ENCODE measurements at regions not wholly inside any gene's neighbourhood (a gene's known extent, or its start where the extent isn't known, plus 50 kb on each side); places are given as distances from the start of the nearest gene placed in this dataset.
A peak's percentile ranks its signal among the peaks of the same experiment; 100 is the strongest.

DNA sequence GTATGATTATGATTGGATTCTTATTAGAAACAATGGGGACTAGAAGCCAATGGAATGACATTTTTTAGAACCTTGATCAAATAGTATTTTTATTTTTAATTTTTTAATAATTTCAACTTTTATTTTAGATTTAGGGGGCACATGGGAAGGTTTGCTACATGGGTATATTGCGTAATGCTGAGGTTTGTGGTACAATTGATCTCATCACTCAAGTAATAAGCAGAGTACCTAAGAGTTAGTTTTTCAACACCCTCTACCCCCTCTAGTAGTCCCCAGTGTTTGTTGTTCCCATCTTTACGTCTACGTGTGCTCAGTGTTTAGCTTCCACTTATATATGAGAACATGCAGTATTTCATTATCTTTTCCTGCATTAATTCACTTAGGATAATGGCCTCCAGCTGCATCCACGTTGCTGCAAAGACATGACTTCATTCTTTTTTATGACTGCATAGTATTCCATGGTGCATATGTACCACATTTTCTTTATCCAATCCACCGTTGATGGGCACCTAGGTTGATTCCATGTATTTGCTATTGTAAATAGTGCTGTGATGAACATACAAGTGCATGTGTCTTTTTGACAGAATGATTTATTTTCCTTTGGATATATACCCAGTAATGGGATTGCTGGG is 281.1 kb upstream of the MAN1A1 start:
- H3K4me3 ChIP-seq (replicated peaks; ENCODE audit: low read depth, low read length), result no peak overlapping the region
- TF ChIP-seq, protein P1, sequence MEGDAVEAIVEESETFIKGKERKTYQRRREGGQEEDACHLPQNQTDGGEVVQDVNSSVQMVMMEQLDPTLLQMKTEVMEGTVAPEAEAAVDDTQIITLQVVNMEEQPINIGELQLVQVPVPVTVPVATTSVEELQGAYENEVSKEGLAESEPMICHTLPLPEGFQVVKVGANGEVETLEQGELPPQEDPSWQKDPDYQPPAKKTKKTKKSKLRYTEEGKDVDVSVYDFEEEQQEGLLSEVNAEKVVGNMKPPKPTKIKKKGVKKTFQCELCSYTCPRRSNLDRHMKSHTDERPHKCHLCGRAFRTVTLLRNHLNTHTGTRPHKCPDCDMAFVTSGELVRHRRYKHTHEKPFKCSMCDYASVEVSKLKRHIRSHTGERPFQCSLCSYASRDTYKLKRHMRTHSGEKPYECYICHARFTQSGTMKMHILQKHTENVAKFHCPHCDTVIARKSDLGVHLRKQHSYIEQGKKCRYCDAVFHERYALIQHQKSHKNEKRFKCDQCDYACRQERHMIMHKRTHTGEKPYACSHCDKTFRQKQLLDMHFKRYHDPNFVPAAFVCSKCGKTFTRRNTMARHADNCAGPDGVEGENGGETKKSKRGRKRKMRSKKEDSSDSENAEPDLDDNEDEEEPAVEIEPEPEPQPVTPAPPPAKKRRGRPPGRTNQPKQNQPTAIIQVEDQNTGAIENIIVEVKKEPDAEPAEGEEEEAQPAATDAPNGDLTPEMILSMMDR (IDR thresholded peaks at IDR 0.05; ENCODE audit: low read length, missing control alignments), result no peak
- no peak for DNase-seq (ENCODE audit: low read depth)

DNA sequence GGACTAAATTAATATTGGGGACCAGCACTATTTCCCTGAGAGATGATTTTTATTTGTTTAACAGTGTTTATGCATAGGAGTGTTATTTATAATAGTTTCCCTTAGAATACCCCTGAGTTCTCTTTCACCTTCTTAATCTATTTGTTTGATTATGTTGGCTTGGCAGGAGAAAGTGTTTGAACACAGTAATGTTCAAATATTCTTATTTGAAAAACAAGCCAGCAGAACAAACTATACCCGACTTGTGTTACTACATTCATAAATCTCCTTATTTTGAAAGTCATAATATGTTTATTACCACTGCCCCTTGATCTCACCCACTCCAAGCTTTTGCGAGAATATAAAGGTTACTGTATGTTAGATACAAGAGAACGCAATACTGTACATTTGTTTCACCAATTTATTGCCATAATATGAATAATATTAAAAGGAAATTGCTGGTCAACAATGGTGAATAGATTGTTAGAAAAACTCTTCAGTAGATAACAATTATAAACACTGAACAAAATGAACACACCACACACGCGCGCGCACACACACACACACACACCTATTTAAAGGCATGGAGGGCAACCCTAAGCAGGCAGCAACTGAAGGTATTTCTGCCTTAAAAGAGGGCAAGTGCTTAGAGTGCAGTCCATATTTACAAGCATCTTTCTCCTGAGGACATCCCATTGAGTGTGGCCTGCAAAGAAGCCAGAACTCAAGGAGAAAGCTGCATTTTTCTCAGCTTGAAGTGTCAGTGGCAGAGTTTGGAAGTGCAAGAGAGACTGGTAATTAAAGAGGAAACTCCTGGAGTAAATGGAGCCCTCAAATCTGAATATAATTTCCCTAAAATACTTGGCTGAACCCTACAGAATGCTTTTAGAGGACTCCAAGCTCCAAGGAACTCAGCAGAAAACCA is 279.4 kb upstream of the MAN1A1 start:
- TF ChIP-seq, protein P1 (IDR thresholded peaks at IDR 0.05; ENCODE audit: low read length, missing control alignments), result no peak
- DNase-seq (ENCODE audit: low read depth), result no peak
- no peak overlapping the region for H3K4me3 ChIP-seq (replicated peaks; ENCODE audit: low read depth, low read length)

DNA sequence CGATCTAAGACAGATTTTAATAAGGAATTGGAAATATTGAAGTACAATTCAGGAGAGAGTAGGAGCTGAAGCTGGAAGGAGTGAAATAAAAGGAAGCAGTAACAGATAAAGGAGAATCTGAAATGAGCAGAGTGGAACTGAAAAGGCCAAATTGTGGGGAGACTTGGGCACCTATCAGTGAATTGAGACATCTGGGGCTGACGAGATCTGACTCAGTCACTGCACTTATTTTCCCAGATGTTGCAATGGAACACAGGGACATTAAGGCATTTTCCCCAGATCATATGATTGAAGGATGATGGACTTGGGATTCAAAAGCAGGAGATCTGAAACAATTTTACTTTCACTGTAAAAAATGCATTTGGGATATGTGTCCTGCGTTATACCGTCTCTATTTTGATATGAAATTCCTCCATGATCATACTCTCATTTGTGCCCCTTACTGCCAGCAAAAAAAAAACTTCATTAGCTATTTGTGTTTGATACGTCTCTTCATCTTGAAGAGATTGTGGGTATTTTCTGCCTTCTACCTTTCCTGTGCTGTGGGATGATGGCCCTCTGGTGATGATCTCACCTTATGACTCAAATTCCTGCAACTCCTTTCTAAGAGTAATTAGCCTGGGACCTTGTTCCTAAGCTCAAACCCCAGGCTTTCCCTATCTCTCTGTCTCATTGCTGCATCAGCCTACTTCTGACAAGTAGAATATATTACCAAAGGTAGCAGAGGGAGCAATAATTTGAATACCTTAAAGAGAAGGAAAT is 278.5 kb upstream of the MAN1A1 start:
- TF ChIP-seq, protein P1 (IDR thresholded peaks at IDR 0.05; ENCODE audit: low read length, missing control alignments), result no peak
- H3K4me3 ChIP-seq (replicated peaks; ENCODE audit: low read depth, low read length), result no peak overlapping the region
- peak; percentile 31 for DNase-seq (ENCODE audit: low read depth)

DNA sequence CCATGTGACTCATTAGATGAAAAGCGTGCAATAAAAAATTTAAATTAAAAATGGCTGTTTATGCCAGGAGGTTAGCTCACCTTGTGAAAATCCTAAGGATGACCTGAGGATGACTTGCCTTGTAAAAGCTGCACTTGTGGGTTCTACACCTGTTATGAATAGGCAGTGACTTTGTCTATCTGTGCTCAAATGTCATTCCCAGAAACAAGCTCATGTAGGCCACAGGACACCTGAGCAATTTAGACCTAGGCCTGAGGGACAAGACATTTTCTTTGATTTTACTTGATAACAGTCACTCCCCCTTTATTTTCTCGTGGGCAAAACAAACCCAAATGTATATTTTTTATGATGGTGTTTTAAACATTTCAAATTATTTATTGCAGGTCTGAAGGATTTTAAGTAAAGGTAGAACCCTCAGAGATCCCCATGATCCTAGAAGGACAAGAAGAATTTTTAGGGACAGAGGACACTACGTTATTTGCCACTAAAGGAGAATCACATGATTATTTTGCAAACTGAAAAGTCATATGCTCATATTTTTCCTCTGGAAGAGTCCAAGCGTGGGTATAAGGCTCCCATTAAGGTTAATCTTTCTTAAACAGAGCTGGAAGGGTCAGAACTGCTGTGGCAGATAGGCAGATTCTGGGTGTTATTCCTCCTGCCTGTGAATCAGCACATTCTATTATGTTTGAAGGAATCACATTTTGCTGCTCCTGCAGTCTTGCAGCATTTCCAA is 277.5 kb upstream of the MAN1A1 start:
- H3K4me3 ChIP-seq (replicated peaks; ENCODE audit: low read depth, low read length), result no peak overlapping the region
- TF ChIP-seq, protein P1 (IDR thresholded peaks at IDR 0.05; ENCODE audit: low read length, missing control alignments), result no peak
- no peak for DNase-seq (ENCODE audit: low read depth)

DNA sequence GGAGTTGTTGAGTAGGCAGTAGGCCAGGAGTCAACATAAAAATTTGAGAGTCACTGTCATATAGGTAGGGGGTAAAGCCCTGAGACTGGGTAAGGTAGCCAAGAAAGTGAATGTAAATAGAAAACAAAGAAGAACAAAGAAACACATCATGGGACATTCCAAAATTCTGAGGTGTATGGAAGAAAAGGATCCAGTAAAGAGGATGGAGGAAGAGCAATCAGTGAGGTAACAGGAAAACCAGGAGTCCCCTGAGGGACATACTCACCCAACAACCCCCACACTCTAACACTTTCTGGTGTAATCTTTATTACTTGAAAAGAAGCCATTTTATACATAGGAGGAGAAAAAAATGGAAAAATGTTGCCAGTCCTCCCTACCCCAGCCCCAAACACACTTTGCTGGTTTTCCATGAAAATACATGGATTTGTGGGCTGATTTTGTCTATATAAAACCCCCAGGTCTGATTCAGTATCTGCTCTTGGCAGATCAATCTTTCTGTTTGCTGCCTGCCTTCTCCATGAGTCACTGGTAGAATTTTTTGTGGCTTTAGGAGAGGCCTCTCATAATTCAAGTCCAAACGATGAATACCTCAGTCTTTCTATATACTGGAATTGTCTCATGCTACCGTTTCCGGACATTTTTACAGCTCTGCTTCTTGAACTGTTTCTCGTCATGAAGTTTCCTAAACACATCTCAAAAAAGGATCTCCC is 271.4 kb upstream of the MAN1A1 start:
- no peak overlapping the region for H3K4me3 ChIP-seq (replicated peaks; ENCODE audit: low read depth, low read length)
- DNase-seq (ENCODE audit: low read depth), result peak; percentile 77
- TF ChIP-seq, protein P1 (IDR thresholded peaks at IDR 0.05; ENCODE audit: low read length, missing control alignments), result no peak

DNA sequence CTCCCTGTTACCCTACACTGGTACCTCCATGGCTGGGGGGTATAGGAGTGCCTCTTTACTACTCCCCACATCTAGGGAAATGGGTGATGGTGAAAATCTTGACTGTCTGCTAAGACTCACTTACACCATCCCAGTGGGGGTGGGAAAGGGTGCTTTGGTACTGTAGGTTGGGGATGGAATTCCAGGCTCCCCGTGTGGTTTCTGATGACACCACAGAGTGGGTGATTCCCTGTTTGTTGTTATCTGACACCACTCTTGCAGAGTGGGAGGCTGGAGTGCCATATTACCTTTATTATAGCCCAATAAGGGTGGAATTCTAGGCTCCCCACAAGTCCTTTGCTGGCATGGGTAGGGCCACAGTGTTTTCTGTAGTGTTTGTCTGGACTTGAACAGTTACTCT is 264.6 kb upstream of the MAN1A1 start:
- no peak overlapping the region for H3K4me3 ChIP-seq (replicated peaks; ENCODE audit: low read depth, low read length)
- DNase-seq (ENCODE audit: low read depth), result no peak
- TF ChIP-seq, protein P1 (IDR thresholded peaks at IDR 0.05; ENCODE audit: low read length, missing control alignments), result no peak

Data from fibroblast of pulmonary artery (primary cell).